T-helper 1 cell treated with Interleukin-12 subunit alpha and Interleukin-12 subunit beta and Interleukin-4 antibody, amounts not matched to agents 30 ng/mL and 1 ng/mL, for 36 hours (primary cell): ENCODE measurements at regions not wholly inside any gene's neighbourhood (a gene's known extent, or its start where the extent isn't known, plus 50 kb on each side); places are given as distances from the start of the nearest gene placed in this dataset.

Source experiments
- intact Hi-C: fragments of 100-400 bp; cut with micrococcal nuclease; formaldehyde crosslinking; loops from one replicate; pipeline ENCODE4 v1.15.1; 2024

DNA sequence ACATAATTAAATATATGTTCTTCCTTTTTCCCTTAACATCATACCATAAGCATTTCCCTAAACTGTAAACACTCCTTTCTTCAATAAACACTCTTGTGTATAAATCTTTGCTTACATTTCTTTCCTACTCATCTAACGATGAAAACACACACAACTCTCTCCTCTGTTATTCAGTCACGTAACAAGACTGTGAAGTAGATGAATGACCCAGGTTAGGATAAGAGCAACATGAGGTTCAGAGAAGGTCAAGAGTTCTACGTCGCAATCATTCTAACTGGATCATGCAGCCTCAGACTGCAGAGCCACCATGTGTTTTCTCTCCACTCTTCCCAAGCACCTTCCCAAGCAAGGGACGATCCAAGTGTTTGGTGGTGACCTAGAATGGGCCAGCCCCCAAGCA is 70.5 kb upstream of the SPTLC1 start:
- intact Hi-C loops, result no loop called here

DNA sequence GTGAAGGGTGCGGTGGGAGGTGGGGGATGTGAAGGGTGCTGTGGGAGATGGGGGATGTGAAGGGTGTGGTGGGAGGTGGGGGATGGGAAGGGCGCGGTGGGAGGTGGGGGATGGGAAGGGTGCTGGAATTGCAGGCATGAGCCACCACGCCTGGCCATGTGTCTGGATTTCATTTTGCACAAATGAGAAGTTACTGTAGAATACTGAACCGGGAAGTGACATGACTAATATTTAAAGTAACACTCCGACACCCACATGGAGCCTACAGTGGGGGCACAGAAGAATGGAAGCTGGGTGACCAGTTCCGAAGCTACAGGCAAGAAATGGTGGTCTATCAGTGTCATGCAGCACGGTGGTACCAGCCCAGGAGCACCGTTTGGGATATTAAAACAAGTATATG is 69.9 kb upstream of the SPTLC1 start:
- intact Hi-C loops, result no loop called here

DNA sequence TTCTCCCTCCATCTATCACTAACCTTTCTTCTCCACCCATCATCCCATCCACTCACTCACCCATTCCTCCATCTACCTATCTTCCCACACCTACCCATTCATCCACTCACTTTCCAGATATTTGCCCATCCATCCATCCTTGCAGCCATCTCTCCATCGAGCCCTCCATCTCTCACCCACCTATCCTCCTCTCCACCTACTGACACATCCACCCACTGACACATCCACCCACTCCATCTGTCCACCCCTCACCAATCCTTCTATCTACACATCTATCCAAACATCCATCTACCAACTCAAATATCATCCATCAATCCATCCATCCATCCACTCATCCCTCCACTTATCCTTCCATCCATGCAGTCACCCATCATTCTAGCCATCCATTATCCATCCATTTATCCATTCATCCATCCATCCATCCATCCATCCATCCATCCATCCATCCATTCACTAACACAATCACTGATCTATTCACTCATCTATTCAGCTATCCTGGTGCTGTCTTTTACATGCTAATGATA is 68.9 kb upstream of the SPTLC1 start:
- intact Hi-C loops, result no loop called here

DNA sequence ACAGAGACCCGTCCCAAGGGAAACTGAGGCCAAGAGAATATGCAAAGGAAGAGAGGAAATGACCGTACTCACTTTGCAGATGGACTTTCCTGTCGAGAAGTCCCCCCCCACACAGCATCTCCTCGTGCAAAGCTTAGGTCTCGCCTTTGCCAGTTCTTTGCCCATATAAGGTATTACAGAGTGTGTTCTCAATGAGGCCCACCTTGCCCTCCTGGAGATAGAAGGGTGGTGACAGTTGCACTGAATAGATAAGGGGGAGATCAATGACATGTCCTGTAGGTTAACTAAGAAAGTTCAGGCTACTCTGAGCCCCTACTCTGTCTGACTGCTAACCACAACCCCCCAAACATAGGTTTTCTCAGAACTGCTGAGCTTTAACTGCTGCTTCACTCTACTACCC is 68.2 kb upstream of the SPTLC1 start:
- intact Hi-C loops, result no loop called here

DNA sequence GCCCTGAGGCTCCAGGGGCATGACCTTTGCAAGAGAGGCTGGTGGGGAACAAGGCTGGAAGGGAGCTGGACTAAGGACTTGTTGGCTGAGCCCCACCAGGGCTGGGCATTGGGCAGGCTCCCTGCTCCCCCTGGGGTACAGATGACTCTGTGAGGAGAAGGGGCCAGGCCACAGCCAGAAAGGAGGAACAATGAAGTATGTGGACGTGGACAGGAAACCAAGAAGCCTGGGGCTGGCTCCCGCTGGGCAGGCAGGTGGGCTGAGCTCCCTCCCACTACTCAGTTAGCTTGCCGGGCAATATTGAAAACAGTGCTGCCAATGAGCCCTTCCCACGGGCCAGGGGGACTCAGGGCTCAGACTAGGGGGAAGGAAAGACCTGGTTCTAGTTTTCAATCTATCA is 66.1 kb upstream of the SPTLC1 start:
- intact Hi-C loops, result no loop called here

DNA sequence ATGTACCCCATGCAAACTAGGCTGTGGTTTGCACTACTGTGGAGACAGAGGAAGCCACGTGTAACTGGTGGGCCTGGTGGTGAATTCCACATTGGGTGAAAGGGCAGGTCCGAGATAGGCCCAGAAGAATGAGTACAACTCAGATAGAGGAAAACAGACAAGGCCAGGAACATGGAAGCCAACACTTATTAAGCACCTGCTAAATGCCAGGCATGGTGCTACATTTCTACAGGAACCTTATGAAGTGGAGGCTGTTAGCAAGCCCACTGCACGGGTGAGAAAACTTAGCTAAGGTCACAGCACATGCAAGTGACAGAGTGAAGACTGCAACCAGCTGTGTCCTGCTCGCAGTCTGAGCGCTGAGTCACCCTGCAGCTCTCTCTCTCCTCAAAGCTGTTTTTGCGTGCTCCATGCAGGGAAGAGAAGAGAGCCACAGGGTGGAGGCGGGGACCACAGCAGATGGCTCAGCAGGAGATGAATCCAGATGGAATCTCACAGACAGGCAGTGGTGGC is 65.5 kb upstream of the SPTLC1 start:
- intact Hi-C loops, result no loop called here

DNA sequence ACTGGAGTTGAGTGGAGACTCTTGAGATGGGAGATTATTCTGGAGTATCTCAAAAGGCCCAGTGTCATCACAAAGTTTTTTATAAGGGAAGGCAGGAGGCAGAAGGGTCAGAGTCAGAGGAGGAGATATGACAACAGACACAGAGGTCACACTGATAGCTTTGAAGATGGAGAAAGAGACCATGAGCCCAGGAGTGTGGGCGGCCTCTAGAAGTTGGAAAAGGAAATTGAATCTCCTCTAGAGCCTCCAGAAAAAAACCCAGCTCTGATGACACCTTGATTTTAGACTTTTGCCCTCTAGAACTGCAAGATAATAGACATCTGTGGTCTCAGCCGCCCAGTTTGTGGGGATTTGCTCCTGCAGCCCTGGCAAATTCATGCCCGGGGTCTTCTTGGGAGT is 64.8 kb upstream of the SPTLC1 start:
- intact Hi-C loops, result no loop called here

DNA sequence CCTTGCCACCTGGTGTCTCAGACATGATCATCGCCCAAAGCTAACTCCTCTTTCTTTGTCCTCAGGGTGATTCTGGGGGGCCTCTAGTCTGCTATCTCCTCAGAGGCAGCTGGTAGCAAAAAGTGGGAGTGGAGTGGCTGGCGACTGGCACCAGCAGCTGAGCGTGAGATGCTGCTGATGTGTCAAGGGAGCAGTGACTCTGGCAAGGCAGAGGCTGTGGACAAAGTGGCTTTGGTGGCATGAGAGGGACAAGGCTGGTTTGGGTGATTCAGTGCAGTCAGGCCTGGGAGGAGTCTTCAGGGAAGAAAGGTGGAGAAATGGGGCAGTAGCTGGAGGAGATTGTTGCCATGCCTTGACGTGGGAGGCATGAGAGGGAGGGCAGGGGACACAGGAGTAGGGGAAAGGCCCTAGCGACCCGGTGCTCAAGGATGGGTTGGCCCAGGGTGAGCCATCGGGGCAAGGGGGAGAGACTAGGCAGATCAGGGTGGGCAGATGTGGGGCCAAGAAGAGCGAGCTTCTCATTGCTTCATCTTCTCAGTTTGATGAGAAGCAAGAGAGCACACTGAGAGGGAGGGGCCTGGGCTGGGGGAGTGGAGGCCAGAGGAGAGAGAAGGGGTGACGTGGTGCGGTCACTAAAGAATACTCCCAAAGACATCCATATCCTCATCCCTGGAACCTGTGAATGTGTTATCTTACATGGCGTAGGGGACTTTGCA is 64.2 kb upstream of the SPTLC1 start:
- intact Hi-C loops, result no loop called here

DNA sequence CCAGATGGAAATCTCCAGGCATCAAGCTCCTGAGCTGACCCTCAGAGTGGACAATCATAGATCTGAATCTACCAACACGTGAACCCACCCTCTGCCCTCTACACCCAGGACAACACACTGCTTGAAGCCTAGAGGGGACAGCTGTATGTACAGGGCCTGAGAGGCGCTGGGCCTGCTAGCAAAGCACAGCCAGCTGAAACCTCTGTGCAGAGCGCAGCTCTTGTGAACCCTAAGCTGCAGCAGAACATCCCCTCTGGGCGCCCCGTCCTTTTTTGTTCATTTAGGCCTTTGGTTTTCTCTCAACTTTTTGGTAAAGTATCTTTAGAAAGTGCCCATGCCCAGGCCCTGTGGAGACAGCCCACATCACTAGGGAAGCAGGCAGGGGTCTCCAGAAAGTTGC is 62.4 kb upstream of the SPTLC1 start:
- intact Hi-C loops, result no loop called here

DNA sequence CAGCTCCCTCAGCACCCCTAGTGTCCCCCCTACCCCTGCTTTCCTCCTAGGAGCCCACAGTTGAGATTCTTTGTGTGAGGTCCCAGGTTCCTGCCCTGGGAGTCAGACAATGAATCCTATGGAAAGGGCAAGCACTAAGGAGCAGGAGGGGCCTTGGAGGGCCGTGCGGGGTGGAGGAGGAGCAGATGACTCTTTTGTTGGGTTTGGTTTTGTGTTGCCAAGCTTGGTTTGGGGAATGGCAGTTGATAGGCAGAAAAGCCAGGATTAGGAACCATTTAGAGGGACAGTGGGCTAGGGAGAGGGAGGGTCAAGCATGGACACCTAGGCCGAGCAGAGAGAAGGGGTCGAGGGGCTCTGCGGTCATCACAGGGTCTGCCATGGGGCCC is 61.6 kb upstream of the SPTLC1 start:
- intact Hi-C loops, result no loop called here

DNA sequence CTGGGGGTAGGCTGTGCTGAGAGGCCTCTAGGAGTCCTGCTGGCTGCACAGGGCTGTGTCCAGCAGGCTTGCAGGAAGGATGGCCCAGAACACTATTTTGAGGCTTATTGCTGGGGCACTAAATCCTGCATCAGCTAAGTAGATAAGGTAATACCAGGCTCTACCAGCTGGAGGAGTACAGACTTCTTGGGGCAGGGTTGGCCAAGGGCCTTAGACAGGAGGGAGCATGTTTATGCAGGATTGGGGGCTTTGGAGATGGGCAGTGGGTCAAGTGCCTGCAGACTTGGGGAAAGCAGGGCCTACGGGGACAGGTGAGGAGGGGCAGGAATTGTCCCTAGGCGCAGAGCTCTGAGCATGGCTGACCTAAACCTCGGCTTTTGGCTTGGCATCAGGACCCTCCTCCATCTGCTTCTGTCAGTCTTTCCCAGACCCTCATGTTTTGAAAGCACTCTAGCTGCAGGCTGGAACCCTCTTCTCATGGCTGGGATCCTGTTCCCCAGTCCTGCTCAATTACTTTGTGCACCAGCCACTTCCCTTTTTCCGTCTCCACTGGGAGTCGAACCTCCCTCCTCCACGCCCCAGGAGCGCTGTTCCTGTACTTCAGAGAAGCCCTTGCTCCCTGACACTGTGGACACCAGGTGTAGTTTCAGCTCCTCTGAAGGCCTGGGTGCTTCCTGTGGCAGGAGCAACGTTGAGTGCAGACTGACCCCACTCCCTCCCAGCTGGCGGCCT is 61.0 kb upstream of the SPTLC1 start:
- intact Hi-C loops, result no loop called here

DNA sequence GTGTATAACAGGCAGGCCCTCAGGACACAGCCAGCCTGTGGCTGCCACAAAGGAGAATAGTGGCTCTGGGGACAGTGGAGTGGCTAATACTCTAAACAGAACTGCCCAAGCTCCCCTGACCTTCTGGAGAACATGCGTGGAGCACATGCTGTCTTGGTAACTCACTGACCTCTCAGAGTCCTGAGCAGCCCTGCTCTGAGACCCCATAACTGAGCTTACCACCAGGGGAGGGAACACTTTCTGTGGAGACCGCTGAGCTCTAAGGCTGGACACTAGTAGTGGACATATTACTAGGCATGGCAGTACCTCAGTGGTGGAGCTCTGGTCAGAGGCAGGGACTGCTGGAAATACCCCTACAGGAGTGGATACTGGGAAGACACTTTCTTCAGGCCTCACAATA is 60.2 kb upstream of the SPTLC1 start:
- intact Hi-C loops, result no loop called here

DNA sequence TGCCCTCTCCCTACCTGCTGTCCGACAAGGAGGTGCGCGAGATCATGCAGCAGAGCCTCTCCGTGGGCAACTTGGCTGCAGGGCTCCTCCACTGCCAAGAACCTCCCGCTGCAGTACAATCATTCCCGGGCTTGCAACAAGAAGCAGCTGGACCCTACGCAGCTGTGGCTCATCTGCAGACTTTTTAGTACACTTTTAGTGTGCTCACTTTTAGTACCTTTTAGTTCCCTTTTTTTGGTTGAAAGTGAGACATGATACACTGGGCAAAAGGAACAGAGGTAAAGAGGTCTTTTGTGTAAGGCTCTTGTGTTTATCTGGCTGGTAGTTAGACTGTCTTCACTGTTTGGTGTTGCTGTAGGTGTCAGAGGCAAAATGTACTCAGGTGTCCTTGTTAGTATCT is 58.1 kb upstream of the SPTLC1 start:
- intact Hi-C loops, result no loop called here

DNA sequence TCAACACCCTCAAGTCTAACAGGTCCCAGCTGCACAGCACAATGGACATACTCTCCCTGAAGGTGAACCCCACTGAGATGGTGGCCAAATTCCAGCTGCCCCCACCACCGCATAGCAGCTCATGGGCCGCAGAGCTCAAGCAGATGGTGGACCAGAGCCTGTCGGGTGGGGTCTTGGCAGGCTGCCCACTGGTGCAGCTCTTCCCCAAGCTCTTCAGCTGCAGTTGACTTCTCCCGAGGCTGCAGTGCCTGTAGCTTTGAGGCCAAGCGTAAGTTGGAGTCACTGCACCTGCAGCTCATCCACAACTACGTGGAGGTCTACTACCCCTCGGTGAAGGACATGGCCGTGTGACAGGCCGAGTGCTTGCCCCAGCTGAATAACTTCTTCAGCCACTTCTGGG is 56.6 kb upstream of the SPTLC1 start:
- intact Hi-C loops, result no loop called here

DNA sequence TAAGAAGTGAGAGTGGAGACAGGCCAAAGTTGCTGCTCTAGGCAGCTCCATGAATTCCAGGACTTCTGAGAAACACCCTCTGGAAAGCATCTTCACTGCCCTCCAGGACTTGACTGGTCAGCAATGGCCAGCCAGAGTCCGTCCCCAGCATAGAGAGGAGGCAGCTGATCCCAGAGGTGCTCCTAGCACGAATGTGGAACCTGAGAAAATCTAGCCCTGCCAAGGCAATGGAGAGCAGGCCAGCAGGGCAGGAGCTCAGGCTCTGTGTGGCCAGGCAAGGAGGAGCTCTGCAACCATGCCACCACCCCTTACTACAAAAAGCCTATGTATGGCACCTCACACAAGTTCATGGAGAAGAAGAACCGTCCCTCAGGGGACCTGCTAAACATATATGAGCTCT is 56.1 kb upstream of the SPTLC1 start:
- intact Hi-C loops, result no loop called here

DNA sequence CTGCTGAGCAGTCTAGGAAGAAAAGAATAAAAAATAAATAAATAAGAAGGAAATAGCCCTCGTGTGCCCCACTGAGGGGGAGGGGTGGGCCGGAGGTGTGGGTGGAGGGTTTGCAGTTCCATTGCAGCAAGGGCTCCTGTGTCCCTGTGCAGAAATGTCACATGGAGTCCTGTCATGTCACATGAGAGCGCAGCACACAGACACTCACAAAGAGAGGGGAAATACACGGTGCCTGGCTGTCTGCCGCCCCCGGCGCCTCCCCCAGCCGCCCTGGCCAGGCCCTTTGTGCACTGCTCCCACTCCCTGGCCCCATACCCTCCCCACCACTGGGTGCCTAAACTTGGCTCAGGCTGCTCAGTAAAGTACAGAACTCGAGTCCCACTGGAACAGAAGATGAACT is 55.6 kb upstream of the SPTLC1 start:
- intact Hi-C loops, result no loop called here

DNA sequence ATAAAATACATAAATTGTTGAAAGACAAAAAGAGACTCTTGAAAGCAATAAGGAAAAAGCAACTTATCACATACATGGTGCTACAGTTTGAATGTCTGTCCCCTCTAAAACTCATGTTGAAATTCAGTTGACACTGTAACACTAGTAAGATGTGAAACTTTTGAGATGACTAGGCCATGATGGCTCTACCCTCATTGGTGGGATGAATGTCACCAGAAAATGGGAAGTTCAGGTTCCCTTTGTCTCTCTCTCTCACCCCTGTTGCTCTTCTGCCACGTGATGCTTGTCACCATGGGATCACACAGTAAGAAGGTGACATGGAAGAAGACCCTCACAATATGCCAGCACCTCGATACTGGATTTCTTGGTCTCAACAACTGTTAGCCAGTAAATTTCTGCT is 50.3 kb upstream of the SPTLC1 start:
- intact Hi-C loops, result no loop called here
